AG04450 (cell line): ENCODE measurements at regions not wholly inside any gene's neighbourhood (a gene's known extent, or its start where the extent isn't known, plus 50 kb on each side); places are given as distances from the start of the nearest gene placed in this dataset.

Experiments used
- CTCF ChIA-PET: fragments of 300-600, 350-600 bp; formaldehyde crosslinking; extraction: SDS; loops from one replicate; lab custom pipeline; 2022; ENCODE audit warnings: antibody characterized with exemption, inconsistent platforms; lab: Charles Lee
- POLR2A ChIA-PET: fragments of 350-600 bp; formaldehyde crosslinking; extraction: SDS; loops from one replicate; lab custom pipeline; 2021; ENCODE audit warnings: antibody characterized with exemption, inconsistent platforms; lab: Yijun Ruan, JAX
- DNase-seq: peaks from one replicate; pipeline ENCODE4 v3.0.0-alpha.2; 2011; ENCODE audit warnings: low read depth, low spot score
- H3K27ac ChIP-seq: one replicate; pipeline ENCODE4 v1.5.1; 2012; ENCODE audit warnings: low read depth, low read length, control low read depth
- H3K27me3 ChIP-seq: one replicate; pipeline ENCODE4 v1.6.0; 2012; ENCODE audit warnings: low read length; ENCODE audit not compliant: control insufficient read depth, insufficient read depth
- H3K4me3 ChIP-seq: 2 replicates; pipeline ENCODE4 v1.5.1; 2011; ENCODE audit warnings: mild to moderate bottlenecking, low read depth, low read length, control low read depth
- H3K9me3 ChIP-seq: 2 replicates; pipeline ENCODE4 v1.5.1; 2012; ENCODE audit warnings: low read length; ENCODE audit not compliant: control insufficient read depth, insufficient read depth
- TF ChIP-seq, protein P1 (sequence below): IDR thresholded peaks from 2 replicates; pipeline ENCODE4 v1.5.1; 2011; ENCODE audit warnings: low read depth, low read length, control low read depth, inconsistent platforms

DNA sequence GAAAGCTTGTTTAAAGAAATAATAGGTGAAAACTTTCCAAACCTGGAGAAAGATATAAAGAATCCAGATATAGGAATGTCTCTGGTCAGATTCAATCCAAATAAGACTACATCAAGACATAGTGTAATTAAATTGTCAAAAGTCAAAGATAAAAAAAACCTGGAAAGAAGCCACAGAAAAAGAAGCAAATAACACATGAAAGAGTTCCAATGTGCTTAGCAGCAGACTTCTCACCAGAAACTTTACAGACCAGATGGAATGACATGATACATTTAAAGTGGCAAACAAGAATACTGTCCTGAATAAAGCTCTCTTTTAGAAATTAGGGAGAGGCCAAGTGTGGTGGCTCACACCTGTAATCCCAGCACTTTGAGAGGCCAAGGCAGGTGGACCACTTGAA is 1039.9 kb downstream of the KCNT2 start:
- H3K27ac ChIP-seq = peak overlapping the region; percentile 32
- no peaks in the 10 kb centered on the region for H3K9me3 ChIP-seq
- peak; percentile 63 for DNase-seq
- H3K4me3 ChIP-seq = no peak overlapping the region
- TF ChIP-seq, protein P1, sequence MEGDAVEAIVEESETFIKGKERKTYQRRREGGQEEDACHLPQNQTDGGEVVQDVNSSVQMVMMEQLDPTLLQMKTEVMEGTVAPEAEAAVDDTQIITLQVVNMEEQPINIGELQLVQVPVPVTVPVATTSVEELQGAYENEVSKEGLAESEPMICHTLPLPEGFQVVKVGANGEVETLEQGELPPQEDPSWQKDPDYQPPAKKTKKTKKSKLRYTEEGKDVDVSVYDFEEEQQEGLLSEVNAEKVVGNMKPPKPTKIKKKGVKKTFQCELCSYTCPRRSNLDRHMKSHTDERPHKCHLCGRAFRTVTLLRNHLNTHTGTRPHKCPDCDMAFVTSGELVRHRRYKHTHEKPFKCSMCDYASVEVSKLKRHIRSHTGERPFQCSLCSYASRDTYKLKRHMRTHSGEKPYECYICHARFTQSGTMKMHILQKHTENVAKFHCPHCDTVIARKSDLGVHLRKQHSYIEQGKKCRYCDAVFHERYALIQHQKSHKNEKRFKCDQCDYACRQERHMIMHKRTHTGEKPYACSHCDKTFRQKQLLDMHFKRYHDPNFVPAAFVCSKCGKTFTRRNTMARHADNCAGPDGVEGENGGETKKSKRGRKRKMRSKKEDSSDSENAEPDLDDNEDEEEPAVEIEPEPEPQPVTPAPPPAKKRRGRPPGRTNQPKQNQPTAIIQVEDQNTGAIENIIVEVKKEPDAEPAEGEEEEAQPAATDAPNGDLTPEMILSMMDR = no peak
- ChIA-PET POLR2A (no interaction called here), CTCF (interaction anchor here (1.0 kb wide), 1 partner anchor 15 kb away, joined by 4 read pairs; no protein-coding TSS in a partner anchor)
- no peaks in the 10 kb centered on the region for H3K27me3 ChIP-seq

DNA sequence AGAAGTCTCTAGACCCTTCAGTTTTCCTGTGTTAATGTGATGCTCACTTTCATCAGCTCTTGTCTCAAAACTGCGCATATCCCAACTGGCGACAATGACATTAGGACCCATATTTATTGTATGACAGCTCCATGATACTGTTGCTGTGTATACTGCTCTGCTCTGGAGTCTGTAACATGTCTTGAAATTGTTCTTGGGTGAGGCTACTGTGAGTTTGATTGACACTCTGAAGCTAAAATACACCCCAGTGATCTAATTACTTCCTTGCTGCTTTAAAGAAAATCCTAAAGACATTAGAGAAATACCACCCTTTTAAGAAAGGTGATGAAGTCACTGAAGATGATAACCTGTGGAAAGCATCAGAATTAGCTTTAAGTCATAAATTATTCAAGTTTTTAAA is 1046.2 kb downstream of the KCNT2 start:
- ChIA-PET POLR2A (no interaction called here), CTCF (no interaction called here)
- Histone ChIP-seq H3K9me3 (no peaks in the 10 kb centered on the region), H3K27ac (no peak overlapping the region), H3K4me3 (no peak overlapping the region), H3K27me3 (no peaks in the 10 kb centered on the region)
- no peak for DNase-seq
- TF ChIP-seq, protein P1 = no peak

DNA sequence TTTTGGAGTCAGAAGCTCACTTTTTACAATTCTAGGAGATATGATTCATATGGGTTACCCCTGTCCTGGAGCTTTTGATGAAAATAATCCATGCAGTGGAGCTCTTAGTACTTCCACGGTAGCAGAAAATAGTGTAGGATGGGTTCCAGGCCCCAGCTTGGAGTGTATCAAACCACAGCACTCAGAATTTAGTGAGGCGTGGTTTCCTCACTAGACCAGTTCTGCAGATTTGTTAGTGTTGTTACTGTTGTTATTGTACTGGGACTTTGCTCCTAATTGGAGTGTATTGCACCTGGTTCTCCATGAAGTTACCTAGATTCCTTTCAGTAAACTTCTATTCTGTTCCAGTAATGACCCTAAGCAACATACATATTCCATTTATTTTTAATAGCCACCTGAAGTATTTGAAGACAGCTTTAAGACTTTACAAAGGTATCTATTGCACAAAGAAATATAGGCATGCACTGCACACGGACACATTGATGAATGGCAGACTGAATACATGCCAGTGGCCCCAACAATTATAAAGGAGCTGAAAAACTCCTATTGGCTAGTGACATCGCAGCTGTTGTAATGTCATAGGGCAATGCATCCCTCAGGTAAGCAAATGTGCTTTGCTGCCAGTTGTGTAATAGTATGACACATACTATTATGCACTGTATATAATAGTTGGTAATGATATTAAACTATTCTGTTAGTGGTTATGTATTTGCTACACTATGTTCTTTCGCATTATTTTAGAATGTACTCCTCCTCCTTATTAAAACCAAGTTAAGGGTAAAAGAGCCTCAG is 1058.0 kb downstream of the KCNT2 start:
- TF ChIP-seq, protein P1 = no peak
- DNase-seq = no peak
- POLR2A ChIA-PET = no interaction called here
- no peaks in the 10 kb centered on the region; the same call in 1 of the 2 replicates for H3K9me3 ChIP-seq
- no peak overlapping the region for H3K4me3 ChIP-seq
- H3K27ac ChIP-seq = no peak overlapping the region
- no peaks in the 10 kb centered on the region for H3K27me3 ChIP-seq
- CTCF ChIA-PET = no interaction called here

DNA sequence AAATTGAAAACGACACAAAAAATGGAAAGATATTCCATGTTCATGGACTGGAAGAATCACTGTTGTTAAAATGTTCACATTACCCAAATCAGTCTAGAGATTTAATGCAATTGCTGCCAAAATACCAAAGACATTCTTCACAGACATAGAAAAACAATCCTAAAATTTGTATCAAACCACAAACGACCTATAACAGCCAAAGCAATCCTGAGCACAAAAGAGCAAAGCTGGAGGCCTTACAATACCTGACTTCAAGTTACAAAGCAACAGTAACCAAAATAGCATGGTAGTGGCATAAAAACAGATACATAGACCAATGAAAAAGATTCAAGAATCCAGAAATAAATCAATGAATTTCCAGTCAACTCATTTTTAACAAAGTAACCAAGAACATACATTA is 1077.3 kb downstream of the KCNT2 start:
- no peak overlapping the region for H3K4me3 ChIP-seq
- TF ChIP-seq, protein P1 = no peak
- no peak overlapping the region for H3K27ac ChIP-seq
- ChIA-PET POLR2A (no interaction called here), CTCF (no interaction called here)
- H3K27me3 ChIP-seq = no peaks in the 10 kb centered on the region
- DNase-seq = no peak
- H3K9me3 ChIP-seq = no peaks in the 10 kb centered on the region

DNA sequence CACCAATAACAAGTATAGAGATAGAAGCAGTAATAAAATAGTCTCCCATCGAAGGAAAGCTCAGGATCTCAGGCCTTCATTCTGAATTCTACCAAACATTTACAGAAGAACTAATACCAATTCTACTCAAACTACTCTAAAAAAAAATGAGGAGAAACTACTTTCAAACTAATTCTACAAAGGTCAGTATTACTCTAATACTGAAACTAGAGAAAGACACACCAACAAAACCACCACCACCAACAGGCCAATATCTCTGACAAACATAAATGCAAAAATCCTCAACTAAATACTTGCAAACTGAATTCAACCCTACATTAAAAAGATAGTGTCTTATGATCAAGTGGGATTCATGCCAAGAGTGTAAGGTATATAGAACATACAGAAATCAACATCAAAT is 1078.4 kb downstream of the KCNT2 start:
- Histone ChIP-seq H3K27me3 (no peaks in the 10 kb centered on the region), H3K9me3 (no peaks in the 10 kb centered on the region), H3K4me3 (no peak overlapping the region), H3K27ac (no peak overlapping the region)
- ChIA-PET CTCF (no interaction called here), POLR2A (no interaction called here)
- DNase-seq = no peak
- TF ChIP-seq, protein P1 = no peak
